Large intestine (tissue), 3 donors: ENCODE measurements at regions not wholly inside any gene's neighbourhood (a gene's known extent, or its start where the extent isn't known, plus 50 kb on each side); places are given as distances from the start of the nearest gene placed in this dataset.
A peak's percentile ranks its signal among the peaks of the same experiment; 100 is the strongest.

Source experiments
- DNase-seq, 2 donors: peaks; one replicate each; pipeline versions ENCODE4 v3.0.0 to v3.0.0-alpha.2; 2013
- H3K27ac ChIP-seq: one replicate; pipeline ENCODE4 v1.5.1; 2013; ENCODE audit warnings: low read length
- H3K27me3 ChIP-seq: 2 replicates; pipeline ENCODE4 v1.6.1; 2013; ENCODE audit warnings: low read length; ENCODE audit not compliant: control insufficient read depth, insufficient read depth
- H3K36me3 ChIP-seq: 2 replicates; pipeline ENCODE4 v1.6.1; 2013; ENCODE audit warnings: low read length; ENCODE audit not compliant: control insufficient read depth, insufficient read depth
- H3K4me1 ChIP-seq: one replicate; pipeline ENCODE4 v1.6.1; 2013; ENCODE audit warnings: low read length; ENCODE audit not compliant: control insufficient read depth, insufficient read depth
- H3K4me3 ChIP-seq: one replicate; pipeline ENCODE4 v1.5.1; 2013; ENCODE audit warnings: low read length
- H3K9me3 ChIP-seq: one replicate; pipeline ENCODE4 v1.6.1; 2013; ENCODE audit warnings: mild to moderate bottlenecking, low read depth, low read length, moderate library complexity; ENCODE audit not compliant: control insufficient read depth
- WGBS: methylation state at CpG from one replicate; pipeline ENCODE4 v1.1.5; 2013; ENCODE audit warnings: low lambda C conversion rate; ENCODE audit not compliant: insufficient coverage; 5-methylcytosine and 5-hydroxymethylcytosine counted together

DNA sequence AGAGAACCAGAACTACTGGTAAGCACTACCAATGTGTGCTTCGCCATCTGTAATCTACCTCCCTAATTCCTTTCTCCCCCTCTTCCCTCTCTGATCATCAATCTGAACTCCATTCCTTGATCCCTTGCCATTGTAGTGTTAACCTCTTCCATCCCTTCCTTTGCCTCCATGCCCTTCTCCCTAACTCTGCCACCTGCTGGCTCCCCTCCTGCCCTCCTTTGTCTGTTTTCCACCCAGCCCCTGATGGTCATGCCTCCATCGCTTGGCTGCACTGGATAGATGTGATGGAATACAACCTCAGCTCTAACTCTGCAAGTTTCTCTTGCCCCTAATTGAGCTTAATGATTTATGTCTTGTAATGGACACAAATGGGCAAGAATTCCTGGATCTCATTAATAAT is 108.2 kb upstream of the ASIC2 start:
- WGBS, result no CpG with 5 or more reads among the region's 2 CpGs
- H3K27me3 ChIP-seq, result no peaks in the 10 kb centered on the region

DNA sequence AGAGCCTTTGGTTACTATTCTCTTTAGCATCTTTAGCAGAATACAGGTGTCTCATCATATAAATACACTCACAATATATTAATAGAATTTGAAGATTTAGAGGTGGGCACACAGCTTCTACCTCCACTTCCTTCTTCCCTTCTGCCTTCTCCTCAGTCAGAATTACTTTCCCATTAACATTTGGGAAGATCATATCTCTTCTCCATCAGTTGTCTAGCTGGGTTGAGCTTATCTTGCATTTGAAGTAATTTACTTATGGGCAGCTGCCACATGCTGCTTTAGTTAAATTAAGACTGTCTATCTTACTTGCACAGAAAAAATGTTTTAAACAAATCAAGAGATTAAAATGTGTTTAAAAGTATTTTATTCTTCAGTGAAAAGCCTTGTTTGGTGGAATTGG is 110.1 kb upstream of the ASIC2 start:
- Histone ChIP-seq H3K27me3 (no peaks in the 10 kb centered on the region), H3K4me1 (peaks cover 5% of the 10 kb centered on the region), H3K36me3 (no peaks in the 10 kb centered on the region), H3K4me3 (no peak overlapping the region), H3K27ac (no peak overlapping the region), H3K9me3 (no peaks in the 10 kb centered on the region)
- no peak for DNase-seq

More for the DNA sequence above, 108.2 kb upstream of the ASIC2 start:
- Histone ChIP-seq H3K27ac (no peak overlapping the region), H3K4me3 (no peak overlapping the region), H3K36me3 (no peaks in the 10 kb centered on the region), H3K4me1 (peaks cover 5% of the 10 kb centered on the region), H3K9me3 (no peaks in the 10 kb centered on the region)
- DNase-seq, result no peak

DNA sequence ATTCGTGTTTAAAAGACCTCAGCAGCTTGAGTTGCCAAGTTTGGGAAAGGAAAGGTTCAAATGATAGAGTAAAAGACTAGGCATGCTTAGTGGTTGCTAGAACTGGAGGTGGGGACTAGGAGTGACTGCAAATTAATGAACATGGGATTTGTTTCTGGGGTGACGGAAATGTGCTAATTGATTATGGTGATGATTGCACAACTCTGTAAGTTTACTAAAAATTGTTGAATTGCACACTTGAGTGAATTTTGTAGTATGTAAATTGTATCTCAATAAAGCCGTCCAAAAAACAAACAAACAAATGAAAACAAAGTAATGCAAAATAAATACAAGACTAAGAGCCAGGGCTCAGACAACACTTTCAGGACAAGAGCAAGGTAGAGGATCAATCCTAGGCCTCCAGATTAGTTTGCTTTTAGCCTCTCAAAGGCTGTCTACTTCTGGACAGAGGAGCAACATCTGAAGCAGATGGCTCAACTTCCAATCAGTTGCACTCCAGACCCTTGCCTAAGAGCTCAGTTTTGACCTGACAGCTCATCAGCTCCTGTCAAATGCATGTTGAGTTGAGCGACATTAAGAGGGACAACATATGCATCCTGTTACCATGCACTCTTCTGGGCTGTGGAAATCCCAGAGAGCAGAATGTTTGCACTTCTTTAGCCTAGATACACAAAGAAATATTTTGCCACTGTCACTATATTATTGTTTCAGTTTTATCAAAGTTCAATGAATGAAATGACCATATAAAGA is 111.2 kb upstream of the ASIC2 start:
- no peak for DNase-seq
- H3K36me3 ChIP-seq, result no peaks in the 10 kb centered on the region
- H3K27ac ChIP-seq, result no peak overlapping the region
- H3K27me3 ChIP-seq, result no peaks in the 10 kb centered on the region
- 94% methylated on average over 2 of the region's 4 CpGs for WGBS
- no peak overlapping the region for H3K4me3 ChIP-seq
- H3K9me3 ChIP-seq, result no peaks in the 10 kb centered on the region
- H3K4me1 ChIP-seq, result peaks cover 5% of the 10 kb centered on the region

DNA sequence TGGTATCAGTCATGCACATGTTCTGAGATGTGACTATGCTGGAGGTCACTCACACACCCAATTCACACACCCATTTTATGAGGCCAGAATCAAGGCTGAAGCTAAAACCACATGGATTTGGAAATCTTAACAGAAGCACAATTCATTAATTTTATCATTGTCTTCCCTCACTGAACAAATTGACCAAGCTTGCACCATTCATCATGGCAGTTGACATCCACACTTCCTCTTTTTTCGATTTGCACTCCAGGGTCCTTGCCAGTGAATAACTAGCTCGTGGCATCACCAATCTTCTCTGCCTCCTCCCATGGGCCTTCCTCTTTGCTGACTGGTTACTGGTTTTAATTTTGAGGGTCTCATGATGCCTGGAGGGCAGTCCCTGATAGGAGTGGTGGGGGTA is 123.0 kb upstream of the ASIC2 start:
- no peak for DNase-seq
- no peaks in the 10 kb centered on the region for H3K9me3 ChIP-seq
- H3K36me3 ChIP-seq, result no peaks in the 10 kb centered on the region
- H3K4me1 ChIP-seq, result peaks cover 28% of the 10 kb centered on the region
- H3K4me3 ChIP-seq, result no peak overlapping the region
- 50% methylated on average over 1 of the region's 2 CpGs for WGBS
- no peaks in the 10 kb centered on the region for H3K27me3 ChIP-seq
- no peak overlapping the region for H3K27ac ChIP-seq

DNA sequence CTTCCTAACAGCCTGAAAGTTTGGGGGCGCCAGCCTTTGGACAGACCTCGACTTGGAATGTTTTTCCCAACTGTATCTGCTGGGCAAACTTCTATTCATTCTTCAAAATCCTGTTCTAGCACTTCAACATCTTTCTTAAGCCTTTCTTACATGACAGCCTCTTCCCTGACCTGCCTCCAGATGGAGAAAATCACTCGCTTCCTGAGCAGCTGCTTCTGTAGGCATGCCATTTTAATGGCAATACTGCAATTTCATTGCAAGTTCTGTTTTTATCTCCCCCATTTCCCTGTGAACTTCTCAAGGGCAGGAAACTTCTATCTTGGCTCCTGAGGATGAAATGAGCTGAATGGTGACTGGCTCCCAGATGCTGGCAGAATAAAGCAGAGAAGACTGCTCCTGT is 128.8 kb upstream of the ASIC2 start:
- no peak overlapping the region for H3K4me3 ChIP-seq
- no peak overlapping the region for H3K27ac ChIP-seq
- H3K27me3 ChIP-seq, result no peaks in the 10 kb centered on the region
- peaks cover 11% of the 10 kb centered on the region for H3K4me1 ChIP-seq
- no peaks in the 10 kb centered on the region for H3K9me3 ChIP-seq
- WGBS, result 100% methylated on average over 1 of the region's 3 CpGs
- H3K36me3 ChIP-seq, result no peaks in the 10 kb centered on the region
- no peak for DNase-seq

DNA sequence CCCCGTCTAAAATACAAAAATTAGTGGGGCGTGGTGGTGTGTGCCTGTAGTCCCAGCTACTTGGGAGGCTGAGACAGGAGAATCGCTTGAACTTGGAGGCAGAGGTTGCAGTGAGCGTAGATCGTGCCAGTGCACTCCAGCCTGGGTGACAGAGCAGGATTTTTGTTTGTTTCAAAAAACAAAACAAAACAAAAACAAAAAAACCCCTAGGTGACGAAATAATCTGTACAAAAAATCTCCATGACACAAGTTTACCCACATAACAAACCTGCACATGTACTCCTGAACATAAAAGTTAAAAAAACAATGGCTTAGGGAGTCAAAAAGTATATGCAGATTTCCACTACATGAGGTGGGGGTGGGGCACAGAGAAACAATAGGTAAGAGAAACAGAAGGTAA is 140.5 kb upstream of the ASIC2 start:
- Histone ChIP-seq H3K4me1 (peaks cover 4% of the 10 kb centered on the region), H3K4me3 (no peak overlapping the region), H3K27me3 (no peaks in the 10 kb centered on the region), H3K9me3 (no peaks in the 10 kb centered on the region), H3K36me3 (no peaks in the 10 kb centered on the region), H3K27ac (no peak overlapping the region)
- 100% methylated on average over 2 of the region's 6 CpGs for WGBS
- DNase-seq, result no peak

DNA sequence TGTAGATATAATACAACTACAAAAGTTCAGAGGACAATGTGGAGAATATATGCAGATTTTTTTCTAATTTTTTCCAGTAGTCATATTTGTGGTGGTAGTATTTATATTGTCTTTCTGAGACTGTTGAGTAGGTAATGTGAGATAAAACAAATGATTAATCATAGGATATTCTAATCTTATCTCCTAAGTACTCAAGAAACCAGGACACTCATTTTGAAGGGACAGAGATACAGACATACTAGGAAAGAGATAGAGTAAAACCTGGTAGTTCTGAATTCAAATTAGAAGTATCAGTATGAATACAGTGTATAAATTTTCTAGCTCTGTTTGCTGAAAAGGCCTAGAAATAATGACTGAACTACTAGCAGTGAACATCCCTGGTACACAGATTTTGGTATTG is 141.7 kb upstream of the ASIC2 start:
- DNase-seq, result no peak
- H3K4me1 ChIP-seq, result peaks cover 4% of the 10 kb centered on the region
- H3K9me3 ChIP-seq, result no peaks in the 10 kb centered on the region
- H3K36me3 ChIP-seq, result no peaks in the 10 kb centered on the region
- no peak overlapping the region for H3K4me3 ChIP-seq
- no peaks in the 10 kb centered on the region for H3K27me3 ChIP-seq
- H3K27ac ChIP-seq, result peak overlapping the region; percentile 37

DNA sequence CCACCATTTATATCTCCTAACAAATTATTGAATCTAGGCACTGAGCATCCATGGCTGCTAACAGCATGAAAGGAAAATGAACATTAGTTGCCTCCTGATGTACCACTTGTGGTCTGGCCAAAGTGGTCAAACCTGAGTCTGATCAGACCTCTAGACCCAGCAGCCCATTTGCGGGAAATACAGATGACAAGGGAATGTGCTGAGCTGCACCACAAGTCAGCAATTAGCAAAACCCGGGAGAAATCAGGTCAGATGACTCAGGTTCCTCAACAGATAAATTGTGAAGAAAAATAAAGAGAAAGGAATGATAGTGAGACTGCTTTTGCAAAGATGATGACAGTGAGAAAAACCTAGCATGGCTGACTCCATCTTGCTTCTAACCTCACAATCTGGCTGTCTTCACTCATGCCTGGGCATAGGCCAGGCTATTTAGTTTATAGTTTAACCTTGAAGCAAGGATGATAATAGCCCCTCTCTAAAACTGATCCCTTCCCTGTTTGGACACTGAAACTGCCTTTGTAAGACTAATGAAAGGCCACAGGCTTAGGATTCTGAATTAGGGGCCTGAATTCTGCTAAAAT is 142.7 kb upstream of the ASIC2 start:
- H3K27ac ChIP-seq, result peak overlapping the region; percentile 50
- WGBS, result no CpG with 5 or more reads among the region's 2 CpGs
- no peaks in the 10 kb centered on the region for H3K36me3 ChIP-seq
- no peaks in the 10 kb centered on the region for H3K9me3 ChIP-seq
- H3K4me1 ChIP-seq, result peaks cover 4% of the 10 kb centered on the region
- DNase-seq, result peak; percentile 11 to 33
- no peaks in the 10 kb centered on the region for H3K27me3 ChIP-seq
- no peak overlapping the region for H3K4me3 ChIP-seq

DNA sequence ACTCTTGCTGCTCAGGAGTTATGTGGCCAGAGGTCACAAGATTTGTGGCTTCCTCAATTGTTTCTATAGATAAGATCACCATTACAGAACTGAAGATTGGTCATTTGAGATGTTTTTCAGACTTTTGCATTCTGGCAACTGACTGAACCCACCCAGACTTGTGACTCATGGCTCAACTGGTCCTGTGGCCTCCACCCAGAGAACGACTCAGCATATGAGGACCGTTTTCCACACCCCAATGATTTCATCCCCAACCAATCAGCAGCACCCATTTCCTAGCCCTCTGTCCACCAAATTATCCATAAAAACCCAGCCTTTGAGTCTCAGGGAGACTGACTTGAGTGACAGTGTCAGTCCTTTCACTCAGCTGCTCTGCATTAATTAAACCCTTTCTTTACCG is 143.2 kb upstream of the ASIC2 start:
- DNase-seq, result peak in 1 of 2 donors; percentile 13
- Histone ChIP-seq H3K36me3 (no peaks in the 10 kb centered on the region), H3K4me3 (no peak overlapping the region), H3K4me1 (peaks cover 4% of the 10 kb centered on the region), H3K9me3 (no peaks in the 10 kb centered on the region), H3K27ac (peak overlapping the region; percentile 50), H3K27me3 (no peaks in the 10 kb centered on the region)
- WGBS, result no CpG with 5 or more reads among the region's 3 CpGs

DNA sequence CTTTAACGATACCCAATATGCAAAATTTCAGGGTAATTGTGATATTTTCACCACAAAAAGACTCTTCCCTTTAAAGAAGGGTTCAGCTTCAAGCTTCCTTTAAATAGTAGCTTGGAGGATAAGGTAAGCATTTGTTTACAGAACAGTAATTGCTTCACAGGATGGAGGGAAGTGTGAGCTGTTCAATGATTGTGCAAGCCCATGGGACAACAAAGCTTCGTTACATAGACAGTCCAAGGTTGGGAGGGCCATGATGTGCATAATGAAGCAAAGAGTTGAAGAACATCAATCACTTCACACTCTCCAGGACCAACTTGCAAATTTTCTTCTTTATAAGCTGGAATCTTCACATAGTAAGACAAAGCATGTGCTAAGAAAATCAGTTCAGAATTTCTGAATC is 145.0 kb upstream of the ASIC2 start:
- Histone ChIP-seq H3K4me1 (peaks cover 4% of the 10 kb centered on the region), H3K36me3 (no peaks in the 10 kb centered on the region), H3K27me3 (no peaks in the 10 kb centered on the region), H3K27ac (no peak overlapping the region), H3K4me3 (no peak overlapping the region), H3K9me3 (no peaks in the 10 kb centered on the region)
- no CpG with 5 or more reads among the region's 2 CpGs for WGBS
- peak; percentile 31 to 39 for DNase-seq

DNA sequence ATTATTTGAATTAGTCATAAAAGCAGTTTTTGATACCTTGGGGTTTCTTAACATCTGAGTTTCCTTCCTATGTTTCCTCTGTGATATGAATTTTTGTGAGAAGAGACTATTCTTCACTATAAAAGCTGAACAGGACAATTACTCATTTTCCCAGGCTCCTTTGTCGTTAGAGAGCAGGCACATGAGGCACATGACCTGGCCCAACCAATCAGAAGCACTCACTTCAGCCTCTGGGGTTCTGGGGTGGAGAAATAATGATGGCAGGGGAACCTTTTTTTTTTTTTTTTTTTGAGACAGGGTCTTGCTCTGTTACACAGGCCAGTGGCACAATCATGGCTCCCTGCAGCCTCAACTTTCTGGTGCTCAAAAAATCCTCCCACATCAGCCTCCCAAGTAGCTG is 145.5 kb upstream of the ASIC2 start:
- H3K4me3 ChIP-seq, result no peak overlapping the region
- peaks cover 4% of the 10 kb centered on the region for H3K4me1 ChIP-seq
- no peaks in the 10 kb centered on the region for H3K9me3 ChIP-seq
- H3K36me3 ChIP-seq, result no peaks in the 10 kb centered on the region
- DNase-seq, result no peak
- H3K27ac ChIP-seq, result no peak overlapping the region
- no peaks in the 10 kb centered on the region for H3K27me3 ChIP-seq
- WGBS, result no CpG with 5 or more reads among the region's 1 CpG
